ENCODE measurements at regions not wholly inside any gene's neighbourhood (a gene's known extent, or its start where the extent isn't known, plus 50 kb on each side); places are given as distances from the start of the nearest gene placed in this dataset.

GRCh38 chr16:8260140-8260539 is 330.2 kb downstream of the TMEM114 start:
- TF ChIP-seq CTCF (IDR thresholded peaks at IDR 0.05; ENCODE audit: low read depth, low read length): no peak
- DNase-seq (ENCODE audit: extremely low read depth, low read depth): no peak

- no peak for TF ChIP-seq CTCF (IDR thresholded peaks at IDR 0.05; ENCODE audit: low read depth, low read length)
- no peak for DNase-seq (ENCODE audit: extremely low read depth, low read depth)
Measured at GRCh38 chr16:8258523-8258922, 331.8 kb downstream of the TMEM114 start.

GRCh38 chr16:8257561-8257960 is 332.8 kb downstream of the TMEM114 start:
- DNase-seq (ENCODE audit: extremely low read depth, low read depth): no peak
- TF ChIP-seq CTCF (IDR thresholded peaks at IDR 0.05; ENCODE audit: low read depth, low read length): no peak

GRCh38 chr16:8254405-8254804 is 335.9 kb downstream of the TMEM114 start:
- TF ChIP-seq CTCF (IDR thresholded peaks at IDR 0.05; ENCODE audit: low read depth, low read length): no peak
- no peak for DNase-seq (ENCODE audit: extremely low read depth, low read depth)

- DNase-seq (ENCODE audit: extremely low read depth, low read depth): no peak
- no peak for TF ChIP-seq CTCF (IDR thresholded peaks at IDR 0.05; ENCODE audit: low read depth, low read length)
Measured at GRCh38 chr16:8253718-8254117, 336.6 kb downstream of the TMEM114 start.

- no peak for DNase-seq (ENCODE audit: extremely low read depth, low read depth)
- no peak for TF ChIP-seq CTCF (IDR thresholded peaks at IDR 0.05; ENCODE audit: low read depth, low read length)
Measured at GRCh38 chr16:8251727-8252126, 338.6 kb downstream of the TMEM114 start.

- no peak for TF ChIP-seq CTCF (IDR thresholded peaks at IDR 0.05; ENCODE audit: low read depth, low read length)
- DNase-seq (ENCODE audit: extremely low read depth, low read depth): no peak
Measured at GRCh38 chr16:8251298-8251697, 339.0 kb downstream of the TMEM114 start.
